HG02943 (cell line): ENCODE measurements at regions not wholly inside any gene's neighbourhood (a gene's known extent, or its start where the extent isn't known, plus 50 kb on each side); places are given as distances from the start of the nearest gene placed in this dataset.

ENCODE experiments used
- ATAC-seq: cut with Tn5 transposase; IDR thresholded peaks from one replicate; pipeline ENCODE4 v1.9.1; 2021; ENCODE audit warnings: mild to moderate bottlenecking, low read depth, moderate library complexity; ENCODE audit not compliant: unreplicated experiment

DNA sequence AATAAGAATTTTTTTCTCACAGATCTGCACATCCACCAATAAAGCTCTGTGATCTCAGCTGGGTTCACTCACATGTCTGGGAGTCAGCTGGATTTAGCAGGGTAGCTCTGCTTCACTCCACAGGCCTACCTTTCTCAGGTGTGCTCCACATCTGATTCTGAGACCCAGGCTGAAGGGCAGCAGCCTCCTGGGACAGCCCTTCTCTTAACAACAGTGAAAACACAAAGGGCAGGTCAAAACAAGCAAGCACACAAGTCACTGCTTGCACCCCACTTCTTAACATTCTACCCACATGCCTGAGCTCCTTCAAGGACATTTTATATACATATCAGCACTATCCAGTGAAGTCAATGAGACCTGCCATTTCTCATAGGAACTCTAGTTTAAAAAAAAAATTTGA lies 96.0 kb upstream of the MAP3K4 start:
- ATAC-seq: no peak

DNA sequence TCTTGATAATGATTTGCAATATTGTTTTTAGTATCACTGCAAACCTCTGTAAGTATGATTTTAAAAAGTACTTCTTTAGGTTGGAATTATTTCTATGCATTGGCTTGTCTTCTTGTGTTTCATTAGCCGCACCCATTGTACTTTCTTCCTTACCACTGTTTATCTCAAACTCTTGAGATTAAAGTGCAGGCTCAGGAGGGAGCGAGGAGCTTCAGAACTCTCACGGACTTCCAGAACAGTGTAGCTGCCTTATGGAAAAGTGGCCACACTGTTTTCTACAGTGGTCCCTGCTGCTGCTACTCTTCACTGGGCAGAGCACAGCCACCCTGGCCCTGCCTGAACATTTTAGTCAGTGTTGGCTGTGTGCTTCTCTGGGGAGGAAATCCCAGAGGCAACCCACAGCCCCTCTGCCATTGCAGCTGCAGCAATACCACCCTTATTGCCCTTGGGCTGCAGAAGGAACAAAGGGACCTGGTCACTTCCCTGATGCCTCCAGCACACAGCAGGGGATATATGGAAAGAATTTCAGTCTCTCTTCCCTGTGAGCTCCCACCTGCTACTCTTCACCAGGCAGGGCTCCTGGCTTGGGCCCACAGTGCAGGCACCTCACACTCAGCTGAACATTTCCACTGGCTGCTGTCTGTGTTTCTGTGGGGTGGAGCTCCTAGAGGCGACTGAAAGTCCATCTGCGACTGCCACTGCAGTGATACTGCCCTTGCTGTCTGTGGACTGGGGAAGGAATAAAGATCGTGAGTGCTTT lies 91.7 kb upstream of the MAP3K4 start:
- no peak for ATAC-seq

DNA sequence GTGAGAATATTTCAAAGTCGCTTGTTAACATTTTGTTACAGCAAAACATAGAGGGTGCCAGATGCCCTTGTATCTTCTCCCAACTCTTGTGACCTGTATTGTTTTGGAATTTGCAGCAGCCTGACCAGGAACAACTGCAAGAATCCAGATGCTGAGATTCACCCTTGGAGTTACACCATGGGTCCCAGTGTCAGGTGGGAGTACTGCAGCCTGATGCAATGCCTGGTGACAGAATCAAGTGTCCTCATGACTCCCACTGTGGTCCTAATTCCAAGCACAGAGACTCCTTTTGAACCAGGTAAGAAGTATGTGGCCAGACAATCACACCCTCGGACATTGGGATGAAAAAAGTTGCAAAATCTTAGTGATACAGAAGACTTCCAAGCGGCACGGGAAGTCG lies 79.6 kb upstream of the MAP3K4 start:
- no peak for ATAC-seq

DNA sequence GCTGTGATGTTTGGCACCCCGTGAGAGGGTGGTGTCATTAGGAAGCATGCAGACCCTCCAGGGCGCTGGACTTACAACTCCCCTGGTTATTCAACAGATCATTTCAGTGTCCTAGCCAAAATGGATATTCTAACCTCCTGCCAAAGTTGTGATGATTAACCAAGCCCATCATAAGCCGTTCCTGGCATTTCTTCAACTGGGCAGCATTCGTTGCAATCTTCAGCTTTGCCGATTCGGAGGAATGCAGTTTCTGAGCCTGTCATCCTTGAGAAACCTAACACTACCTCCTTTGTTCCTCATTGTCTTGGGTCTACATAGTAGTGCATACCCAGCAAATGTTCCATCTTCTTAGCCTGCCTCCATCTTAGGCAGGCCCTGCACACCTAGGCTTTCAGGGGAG lies 79.2 kb upstream of the MAP3K4 start:
- ATAC-seq: no peak

DNA sequence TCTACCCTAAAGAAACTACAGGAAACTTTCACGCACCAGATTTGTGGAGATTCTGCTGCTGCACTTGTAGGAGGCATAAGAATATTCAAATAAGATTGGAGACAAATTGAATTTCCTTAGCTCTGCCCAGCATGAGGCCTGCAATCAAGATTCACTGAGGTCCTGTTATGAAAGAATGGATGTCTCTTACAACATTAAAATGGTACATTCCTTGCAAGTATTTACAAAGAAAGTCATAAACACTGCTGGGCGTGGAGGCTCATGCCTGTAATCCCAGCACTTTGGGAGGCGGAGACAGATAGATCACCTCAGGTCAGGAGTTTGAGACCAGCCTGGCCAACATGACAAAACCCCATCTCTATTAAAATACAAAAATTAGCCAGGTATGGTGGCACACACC lies 74.0 kb upstream of the MAP3K4 start:
- ATAC-seq: no peak

DNA sequence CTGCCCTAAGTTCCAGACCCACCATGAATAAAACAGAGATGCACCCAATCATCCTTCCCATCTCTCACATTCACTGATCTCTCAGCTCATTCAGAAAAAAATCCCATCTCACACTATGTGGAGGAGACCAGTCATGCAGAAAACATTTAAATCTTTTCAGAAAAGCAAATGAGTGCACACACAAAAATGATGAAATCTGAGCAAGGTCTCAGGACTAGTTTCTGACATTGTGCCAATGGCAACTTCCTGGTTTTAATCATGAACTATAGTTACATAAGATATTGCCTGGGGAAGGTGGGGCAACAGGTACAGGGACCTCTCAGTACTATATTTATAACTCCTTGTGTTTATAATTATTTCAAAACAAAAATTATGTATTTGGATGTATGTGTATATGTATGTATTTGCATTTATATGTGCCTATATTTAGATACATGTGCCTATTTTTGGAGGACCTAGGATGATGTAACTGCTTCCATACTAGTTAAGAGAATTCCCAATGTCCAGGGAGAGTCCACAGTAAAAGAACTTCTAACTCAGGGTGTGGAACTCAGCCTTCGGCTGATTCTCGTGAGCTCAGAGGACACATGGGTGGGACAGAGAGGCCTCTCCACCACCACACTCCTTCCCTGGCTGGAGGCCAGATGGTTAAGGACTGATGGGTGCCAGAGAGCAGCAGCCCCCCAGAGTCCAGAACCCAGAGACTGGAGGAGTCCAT lies 71.7 kb upstream of the MAP3K4 start:
- no peak for ATAC-seq

DNA sequence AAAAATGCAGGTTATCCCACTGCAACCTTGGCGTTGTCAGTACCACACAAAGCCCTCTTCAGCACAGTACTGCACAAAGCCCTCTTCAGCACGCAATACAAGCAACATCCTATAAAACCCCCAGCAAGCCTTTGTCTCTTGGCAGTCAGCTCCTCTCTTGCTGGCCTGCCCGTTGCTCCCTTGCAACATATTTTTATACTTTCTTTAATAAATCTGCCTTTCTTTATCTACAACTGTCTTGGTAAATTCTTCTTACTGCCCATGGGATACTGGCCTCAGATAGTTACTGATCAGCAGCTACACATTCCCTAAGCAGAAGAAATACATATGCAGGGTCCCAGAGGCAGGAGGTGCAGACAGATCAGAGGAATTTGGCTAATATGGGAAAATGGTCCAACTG lies 70.5 kb upstream of the MAP3K4 start:
- ATAC-seq: no peak

DNA sequence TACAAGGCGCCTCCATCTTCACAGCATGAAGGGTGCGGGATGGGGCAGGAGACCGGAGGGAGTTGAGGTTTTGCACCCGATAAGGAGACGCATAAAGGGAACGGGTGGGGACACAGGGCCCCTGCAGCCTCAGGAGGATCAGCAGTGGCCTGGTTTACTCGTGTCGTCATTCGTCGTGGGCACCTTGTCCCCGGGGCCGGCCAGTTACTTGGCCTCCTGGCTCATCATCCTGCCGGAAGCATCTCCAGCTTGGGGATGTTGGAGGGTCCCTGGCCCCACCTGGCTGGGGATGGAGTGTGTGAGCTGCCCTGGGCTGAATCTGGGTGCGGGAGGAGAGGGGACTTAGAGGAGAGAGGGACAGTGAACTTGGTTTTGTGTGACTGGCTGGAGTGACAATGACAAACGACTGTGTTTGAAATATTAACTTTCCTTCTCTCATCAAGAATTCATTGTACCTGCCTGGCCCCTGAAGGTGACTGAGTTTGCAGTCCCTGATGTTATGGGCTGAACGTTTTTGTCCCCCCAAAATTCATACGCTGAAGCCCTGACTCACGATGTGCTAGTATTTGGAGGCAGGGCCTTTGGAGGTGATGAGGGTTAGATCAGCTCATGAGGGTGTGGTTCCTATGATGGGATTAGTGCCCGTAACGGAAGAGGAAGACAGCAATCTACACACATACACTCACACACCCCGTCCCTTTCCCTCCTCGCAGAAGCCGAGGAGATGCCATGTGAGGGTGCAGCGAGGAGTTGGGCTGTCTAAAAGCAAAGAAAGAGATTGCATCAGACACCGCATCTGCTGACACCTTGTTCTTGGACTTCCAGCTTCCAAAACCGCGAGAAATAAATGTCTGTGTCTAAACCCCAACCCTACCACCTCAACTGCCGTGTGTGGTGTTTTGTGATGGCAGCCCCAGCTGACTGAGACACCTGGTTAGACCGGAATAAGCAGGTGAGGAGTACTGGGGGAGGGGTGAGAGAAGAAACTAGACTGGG lies 65.0 kb upstream of the MAP3K4 start:
- ATAC-seq: no peak

DNA sequence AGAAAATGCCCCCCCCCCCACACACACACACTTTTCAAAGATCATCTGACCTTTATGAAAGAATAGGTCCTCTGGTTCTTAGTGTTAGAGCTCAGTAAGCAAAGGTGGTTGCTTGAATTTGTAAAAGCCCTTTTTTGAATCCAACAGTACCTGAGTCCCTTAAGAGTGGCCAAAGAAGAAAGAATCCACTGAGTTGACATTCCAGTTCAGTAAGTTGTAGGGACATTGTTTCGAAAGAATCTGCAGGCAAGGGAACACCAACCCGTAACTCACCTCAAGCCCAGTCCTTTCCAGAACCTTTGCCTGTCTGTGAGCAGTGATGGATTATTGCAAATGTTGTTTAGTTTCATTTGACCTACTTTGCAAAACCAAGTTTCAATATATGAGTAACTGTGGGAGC lies 64.2 kb upstream of the MAP3K4 start:
- no peak for ATAC-seq

DNA sequence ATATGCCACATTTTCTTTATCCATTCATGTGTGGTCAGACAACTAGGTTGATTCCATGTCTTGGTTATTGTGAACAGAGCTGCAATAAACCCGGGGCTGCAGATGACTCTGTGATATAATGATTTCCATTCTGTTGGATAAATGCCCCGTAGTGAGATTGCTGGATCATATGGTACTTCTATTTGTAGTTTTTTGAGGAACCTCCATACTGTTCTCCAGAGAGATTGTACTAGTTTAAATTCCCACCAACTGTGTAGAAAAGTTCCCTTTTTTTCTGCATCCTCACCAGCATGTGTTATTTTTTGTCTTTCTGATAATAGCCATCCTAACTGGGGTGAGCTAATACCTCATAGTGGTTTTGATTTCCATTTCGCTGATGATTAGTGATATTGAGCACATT lies 62.2 kb upstream of the MAP3K4 start:
- ATAC-seq: no peak

DNA sequence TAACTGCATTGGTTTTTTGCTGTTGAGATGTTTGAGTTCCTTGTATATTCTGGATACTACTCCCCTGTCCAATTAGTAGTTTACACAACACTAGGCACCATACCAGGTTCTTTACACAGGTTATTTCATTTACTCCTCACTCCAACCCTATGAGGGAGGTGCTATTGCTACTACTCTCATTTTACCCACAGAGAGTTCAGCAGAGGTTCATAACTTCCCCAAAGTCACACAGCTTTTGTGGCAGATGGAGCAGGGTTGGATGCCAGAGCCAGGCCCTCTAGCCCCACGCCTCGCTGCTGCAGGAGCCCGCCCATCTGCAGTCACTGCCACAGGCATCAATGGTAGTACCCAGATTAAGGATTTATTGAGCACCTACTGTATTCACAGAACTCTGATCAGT lies 61.7 kb upstream of the MAP3K4 start:
- ATAC-seq: no peak

DNA sequence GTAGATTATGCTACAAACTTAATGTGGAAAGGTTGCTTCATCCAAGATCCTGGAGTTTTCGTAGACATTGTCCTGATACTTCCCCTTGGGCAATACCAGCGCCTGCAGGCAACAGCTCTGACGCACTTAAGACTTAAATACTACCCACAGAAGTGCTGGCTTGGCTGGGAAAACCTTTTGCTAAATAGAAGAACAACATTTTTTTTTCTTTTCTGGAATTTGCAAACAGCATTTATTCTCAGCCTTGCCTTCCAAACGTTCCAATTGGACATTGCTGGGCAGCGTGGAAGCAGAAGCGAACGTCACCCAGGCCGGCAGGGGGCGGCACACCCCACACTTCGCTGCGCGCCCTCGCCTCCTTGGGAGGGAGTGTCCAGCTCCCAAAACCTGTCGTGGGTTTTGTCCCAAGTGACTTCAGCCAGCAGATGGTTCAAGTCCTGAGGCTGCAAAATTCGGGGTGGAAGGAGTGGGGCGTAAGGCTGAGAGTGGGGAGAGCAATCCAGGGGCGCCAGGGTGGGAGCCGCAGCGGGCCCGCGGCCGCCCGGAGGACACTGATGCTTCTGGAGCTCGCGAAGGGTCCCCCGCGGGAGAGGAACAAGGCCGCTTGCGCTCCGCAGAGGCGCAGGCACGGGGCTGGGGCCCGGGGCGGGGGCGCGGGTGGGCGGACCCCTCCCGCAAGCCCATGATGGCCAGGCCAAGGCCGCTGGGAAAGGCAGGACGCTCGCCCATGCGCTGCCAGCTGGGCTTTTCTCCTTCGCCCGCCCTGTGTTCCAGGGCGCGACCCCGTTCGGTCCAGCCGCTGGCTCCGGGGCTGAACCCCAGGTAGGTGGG lies 60.8 kb upstream of the MAP3K4 start:
- peak; percentile 89 for ATAC-seq

DNA sequence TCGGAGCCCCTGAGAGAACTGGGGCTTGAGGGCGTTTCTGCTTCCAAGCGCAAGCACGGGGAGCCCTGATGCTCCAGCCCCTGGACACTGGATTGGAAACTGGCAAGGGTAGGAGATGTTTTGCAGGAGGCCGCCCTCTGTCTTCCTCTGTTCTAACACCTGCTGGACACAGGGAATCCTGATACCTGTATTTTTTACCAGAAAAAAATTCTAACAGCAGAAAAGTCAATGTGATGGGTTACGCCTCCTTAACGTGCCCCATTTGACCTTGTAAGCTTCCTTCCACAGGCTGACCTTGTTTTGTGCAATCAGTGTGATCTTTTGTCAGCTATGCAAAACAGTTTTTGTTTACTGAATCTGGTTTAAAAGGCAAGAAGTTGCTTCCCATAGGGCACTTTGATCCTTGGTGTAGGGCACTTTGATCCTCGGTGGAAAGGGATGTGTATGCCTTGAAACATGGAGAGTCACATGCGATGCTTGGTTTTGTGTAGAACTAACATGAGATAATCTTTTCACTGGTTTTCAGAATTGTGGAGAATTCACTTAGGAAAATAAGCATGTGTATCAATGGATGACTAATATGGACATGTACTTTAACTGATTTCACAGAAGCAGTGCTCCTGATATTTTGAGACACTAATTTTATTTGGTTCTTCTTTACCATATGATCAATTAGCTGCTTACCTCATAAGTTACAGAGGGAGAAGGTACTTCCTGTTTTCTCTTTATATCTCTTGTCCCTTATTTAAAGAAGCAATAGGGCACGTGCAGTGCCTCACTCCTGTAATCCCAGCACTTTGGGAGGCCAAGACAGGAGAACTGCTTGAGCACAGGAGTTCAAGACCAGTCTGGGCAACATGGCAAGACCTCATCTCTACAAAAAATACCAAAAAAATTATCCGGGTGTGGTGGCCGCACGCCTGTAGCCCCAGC lies 59.9 kb upstream of the MAP3K4 start:
- no peak for ATAC-seq

DNA sequence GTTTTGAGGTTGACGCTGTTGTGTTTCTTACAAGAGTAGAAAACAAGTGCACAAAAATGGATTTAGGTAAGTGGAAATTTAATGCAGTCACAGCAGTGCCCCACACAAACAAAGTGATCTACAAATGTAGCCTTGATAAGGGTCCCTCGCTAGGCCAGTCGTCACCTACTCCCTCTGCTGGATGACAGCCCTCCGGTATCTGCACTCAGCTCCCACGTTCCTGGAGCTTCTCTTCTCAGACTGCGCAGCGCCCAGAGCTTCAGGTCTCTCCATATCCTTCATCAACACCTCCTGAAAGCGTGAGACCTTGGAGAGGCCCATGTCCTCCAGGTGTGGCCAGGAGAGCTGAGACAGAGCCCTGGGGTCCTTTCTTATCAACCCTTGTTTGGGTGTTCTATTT lies 58.3 kb upstream of the MAP3K4 start:
- ATAC-seq: no peak

DNA sequence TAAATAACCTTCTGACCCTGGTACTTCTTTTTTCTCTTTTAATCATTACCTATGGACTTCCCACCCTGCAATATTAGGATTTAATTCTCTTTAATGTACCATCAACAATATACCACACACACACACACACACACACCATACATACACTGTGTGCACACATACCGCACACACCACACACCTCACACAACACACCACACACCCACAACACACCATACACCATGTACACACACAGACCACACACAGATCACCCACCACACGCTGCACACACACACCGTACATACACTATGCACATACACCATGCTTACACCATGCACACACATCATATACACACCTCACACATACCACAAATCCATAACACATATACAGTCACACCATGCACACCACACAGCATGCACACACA lies 57.4 kb upstream of the MAP3K4 start:
- no peak for ATAC-seq

DNA sequence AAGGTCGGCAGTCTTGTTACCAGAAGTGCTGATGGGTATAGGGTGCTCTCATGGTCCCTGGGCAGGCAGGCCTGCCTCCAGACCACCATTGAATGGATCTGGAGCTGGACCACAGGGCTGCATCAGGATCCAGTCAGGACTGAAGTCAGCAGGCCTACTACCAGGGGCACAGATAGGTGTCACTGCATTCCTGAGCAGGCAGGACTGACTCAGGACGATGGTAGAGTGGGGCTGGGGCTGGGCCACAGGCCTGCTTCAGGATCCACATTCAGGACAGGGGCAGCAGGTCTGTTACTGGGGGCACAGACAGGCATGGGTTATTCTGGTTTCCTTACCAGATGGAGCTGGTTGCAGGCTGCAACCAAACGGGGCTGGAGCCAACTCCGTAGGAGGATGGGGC lies 51.4 kb upstream of the MAP3K4 start:
- no peak for ATAC-seq
